ENCODE measurements at regions not wholly inside any gene's neighbourhood (a gene's known extent, or its start where the extent isn't known, plus 50 kb on each side); places are given as distances from the start of the nearest gene placed in this dataset.

GRCh38 chr6:113340371-113340770 lies 516.8 kb upstream of the MARCKS start:
- no peak for DNase-seq

- no peak for DNase-seq
Observed at GRCh38 chr6:113343940-113344339, 513.2 kb upstream of the MARCKS start.

- no peak for DNase-seq
Observed at GRCh38 chr6:113344969-113345368, 512.2 kb upstream of the MARCKS start.

GRCh38 chr6:113347436-113347835 lies 509.7 kb upstream of the MARCKS start:
- DNase-seq, result no peak

GRCh38 chr6:113350461-113350860 lies 506.7 kb upstream of the MARCKS start:
- DNase-seq, result no peak

GRCh38 chr6:113351173-113351834 lies 505.8 kb upstream of the MARCKS start:
- no peak for DNase-seq

- no peak for DNase-seq
Observed at GRCh38 chr6:113352029-113352801, 504.9 kb upstream of the MARCKS start.

GRCh38 chr6:113352831-113353230 lies 504.3 kb upstream of the MARCKS start:
- DNase-seq, result no peak

GRCh38 chr6:113353392-113353791 lies 503.8 kb upstream of the MARCKS start:
- DNase-seq, result no peak

GRCh38 chr6:113354204-113354895 lies 502.8 kb upstream of the MARCKS start:
- no peak for DNase-seq

GRCh38 chr6:113356139-113356538 lies 501.0 kb upstream of the MARCKS start:
- DNase-seq, result no peak

GRCh38 chr6:113357041-113357440 lies 500.1 kb upstream of the MARCKS start:
- DNase-seq, result no peak

GRCh38 chr6:113358063-113358583 lies 499.0 kb upstream of the MARCKS start:
- DNase-seq, result no peak

GRCh38 chr6:113359155-113360140 lies 497.7 kb upstream of the MARCKS start:
- no peak for DNase-seq

- no peak for DNase-seq
Observed at GRCh38 chr6:113361014-113361645, 496.0 kb upstream of the MARCKS start.

GRCh38 chr6:113362301-113363047 lies 494.7 kb upstream of the MARCKS start:
- DNase-seq, result no peak

- no peak for DNase-seq
Observed at GRCh38 chr6:113363048-113363798, 493.9 kb upstream of the MARCKS start.

GRCh38 chr6:113363866-113364265 lies 493.3 kb upstream of the MARCKS start:
- DNase-seq, result no peak

- no peak for DNase-seq
Observed at GRCh38 chr6:113364766-113365165, 492.4 kb upstream of the MARCKS start.

Measured in muscle of arm (tissue), 1 donor.